Limb (tissue), 2 donors: ENCODE measurements at regions not wholly inside any gene's neighbourhood (a gene's known extent, or its start where the extent isn't known, plus 50 kb on each side); places are given as distances from the start of the nearest gene placed in this dataset.
A peak's percentile ranks its signal among the peaks of the same experiment; 100 is the strongest.
"Not testable (repeated sequence)": the region's sequence is repeated elsewhere in the genome, so short reads cannot be mapped to it uniquely, and the experiment has no call there.

Experiments used
- DNase-seq, 2 donors: peaks; one replicate each; pipeline ENCODE4 v3.0.0-alpha.2; 2016; ENCODE audit errors: extremely low spot score in 2 of 2

GRCh38 chr4:1561286-1561990, 122.7 kb downstream of the FAM53A start:
- no peak for DNase-seq

DNA sequence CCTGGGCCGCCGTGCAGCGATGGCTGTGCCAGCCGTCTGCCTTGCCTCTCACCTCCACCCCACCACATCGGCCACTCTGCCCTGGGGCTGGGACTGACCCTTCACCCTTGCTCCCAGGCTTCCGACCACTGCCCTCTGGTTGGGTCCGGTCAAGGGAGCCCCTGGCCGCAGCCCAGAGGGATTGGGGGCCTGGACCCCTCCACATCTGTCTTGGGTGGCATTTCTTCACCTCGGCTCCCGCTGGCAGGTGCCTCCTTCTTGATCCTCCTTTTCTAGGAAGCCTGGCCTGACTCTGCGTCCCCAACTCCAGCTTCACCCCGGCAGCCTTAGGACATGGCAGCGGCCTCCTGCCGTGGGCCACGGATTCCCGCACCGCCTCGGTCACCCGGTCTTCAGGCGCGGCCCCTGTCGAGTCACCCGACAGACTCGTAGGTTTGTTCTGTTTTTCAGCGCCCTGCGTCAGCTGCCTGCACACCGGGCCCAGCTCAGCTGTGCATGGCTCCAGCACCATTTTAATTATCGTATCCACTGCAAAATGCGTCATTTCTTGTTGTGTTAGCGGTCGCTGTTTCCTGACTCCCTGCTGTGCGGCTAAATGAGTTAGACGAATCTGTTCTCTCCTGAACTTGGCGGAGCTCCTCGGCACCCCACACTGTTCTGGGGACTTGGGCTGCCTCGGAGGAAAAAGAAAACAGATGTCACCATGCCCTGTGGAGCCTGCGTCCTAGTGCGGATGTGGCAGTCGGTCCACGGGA, 124.0 kb downstream of the FAM53A start:
- DNase-seq: no peak

GRCh38 chr4:1558205-1558604, 125.9 kb downstream of the FAM53A start:
- DNase-seq: no peak

DNA sequence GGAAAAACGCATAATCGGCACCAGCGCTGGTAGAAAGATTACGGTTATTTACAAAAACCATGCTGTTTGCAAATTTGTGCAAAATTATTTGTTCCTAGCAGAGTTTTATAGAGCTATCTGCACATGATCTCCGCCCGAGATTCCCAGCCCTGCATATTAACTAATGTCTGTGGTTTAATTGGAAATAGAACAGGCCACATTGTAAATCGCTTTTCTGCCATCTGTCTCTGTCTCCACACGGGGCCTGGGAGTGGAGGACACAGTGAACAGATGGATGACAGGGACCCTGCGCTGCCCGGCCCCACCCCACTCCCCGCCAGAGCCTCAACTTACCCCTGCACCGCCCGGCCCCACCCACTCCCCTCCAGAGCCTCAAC, 126.9 kb downstream of the FAM53A start:
- DNase-seq: no peak

DNA sequence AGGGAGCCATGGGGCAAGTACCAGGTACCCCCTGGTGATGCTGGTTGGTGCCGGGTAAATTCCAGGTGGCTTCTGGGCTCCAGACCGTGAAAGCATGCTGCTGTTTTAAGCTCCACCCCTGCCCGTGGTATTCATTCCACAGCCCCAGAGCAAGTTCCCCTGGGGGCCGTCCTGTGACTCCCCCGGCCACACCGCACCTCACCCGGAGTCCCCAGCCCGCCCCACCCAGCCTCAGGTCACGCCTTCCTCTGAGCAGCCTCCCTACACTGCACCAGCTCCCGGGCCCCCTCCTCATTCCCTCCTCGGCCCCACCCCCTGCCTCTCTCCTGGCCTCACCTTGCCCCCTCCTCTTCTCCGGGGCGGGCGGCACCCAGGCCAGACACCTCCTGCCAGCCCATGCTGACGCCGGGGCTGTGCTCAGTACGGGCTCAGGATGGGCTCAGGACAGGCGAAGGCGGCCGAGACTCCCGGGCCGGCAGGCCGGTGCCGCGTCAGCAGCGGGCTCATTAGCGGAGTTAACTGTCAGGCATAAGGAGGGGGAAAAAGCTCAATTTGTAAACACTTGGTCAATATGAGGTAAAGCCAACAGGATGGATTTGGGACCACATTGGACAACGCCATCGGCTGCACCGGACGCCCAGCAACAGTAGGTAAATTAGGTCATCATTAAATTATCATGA, 127.4 kb downstream of the FAM53A start:
- no peak for DNase-seq

DNA sequence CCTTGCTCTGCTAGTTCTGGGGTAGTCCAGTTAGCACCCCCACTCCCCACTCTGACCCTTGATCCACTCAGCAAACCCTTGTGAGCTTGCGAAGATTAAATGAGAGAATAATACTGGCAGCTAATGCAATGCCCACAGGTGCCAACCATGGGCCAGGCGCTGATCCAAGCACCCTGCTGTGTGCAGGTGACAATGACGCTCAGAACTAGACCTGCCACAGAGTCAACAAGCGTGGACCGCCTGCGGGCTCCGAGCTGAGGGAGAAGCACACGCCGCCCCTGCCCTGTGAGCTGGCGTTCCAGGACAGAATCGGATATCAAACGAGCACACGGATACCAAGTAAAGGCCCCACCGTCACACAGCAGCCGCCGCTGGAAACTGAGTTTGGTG, 129.2 kb downstream of the FAM53A start:
- DNase-seq: no peak

GRCh38 chr4:1554246-1554875, 129.8 kb downstream of the FAM53A start:
- no peak for DNase-seq

GRCh38 chr4:1553365-1553764, 130.7 kb downstream of the FAM53A start:
- DNase-seq: no peak

DNA sequence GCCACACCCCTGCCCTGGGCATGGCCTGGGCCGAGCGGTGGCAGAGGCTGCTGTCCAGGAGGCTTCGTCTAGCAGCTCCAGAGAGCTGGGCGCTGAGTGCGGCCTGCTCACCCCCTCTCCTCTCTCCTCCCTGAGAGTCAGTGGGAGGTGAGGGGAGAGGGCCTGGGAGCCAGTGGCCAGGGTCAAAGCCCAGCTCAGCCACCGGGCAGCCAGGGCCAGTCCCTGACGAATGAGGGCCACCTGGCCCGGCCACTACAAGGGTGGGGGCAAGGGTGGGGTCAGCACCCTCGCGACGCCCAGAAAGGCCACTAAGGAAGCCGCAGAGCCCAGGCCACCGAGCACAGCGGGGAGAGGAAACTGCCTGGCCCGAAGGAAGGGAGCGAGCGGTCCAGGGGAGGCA, 131.7 kb downstream of the FAM53A start:
- no peak for DNase-seq

DNA sequence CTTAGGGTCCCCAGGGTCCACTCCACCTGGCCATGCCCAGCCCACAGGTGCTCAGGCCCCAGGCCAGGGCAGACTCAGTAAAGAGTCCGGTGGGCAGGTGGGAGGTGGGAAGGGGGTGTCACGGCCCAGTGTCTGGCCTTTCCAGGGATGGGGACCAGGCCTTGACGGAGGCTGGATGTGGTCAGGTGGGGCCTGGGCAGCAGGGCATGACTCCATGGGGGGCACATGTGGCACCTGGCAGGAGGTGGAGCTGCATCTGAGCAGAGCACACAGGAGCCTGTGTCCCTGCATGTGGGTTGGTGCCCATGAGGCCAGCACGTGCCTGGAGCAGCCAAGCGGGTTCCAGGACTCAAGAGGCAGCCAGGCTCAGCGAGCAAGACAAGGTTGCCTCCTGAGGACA, 132.9 kb downstream of the FAM53A start:
- DNase-seq: no peak

- DNase-seq: no peak
Measured at GRCh38 chr4:1550122-1551070, 133.7 kb downstream of the FAM53A start.

DNA sequence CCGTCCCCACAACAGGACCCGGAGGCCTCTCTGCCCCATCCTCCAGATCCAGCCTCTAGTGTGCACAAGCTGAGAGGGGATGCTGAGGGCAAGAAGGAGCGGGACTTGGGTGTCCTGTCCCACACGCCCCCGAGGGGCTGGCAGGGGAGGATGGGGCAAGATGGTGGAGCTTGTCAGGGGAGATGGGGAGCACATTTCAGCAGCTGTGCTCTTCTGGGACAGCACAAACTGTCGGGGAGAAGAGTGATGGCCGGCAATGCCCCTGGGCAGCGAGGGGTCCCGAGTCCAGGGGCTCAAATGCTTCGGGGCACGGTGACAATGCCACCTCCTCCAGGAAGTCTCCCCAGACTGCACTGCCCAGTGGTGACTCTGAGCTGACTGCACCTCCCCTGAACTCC, 134.5 kb downstream of the FAM53A start:
- DNase-seq: no peak

DNA sequence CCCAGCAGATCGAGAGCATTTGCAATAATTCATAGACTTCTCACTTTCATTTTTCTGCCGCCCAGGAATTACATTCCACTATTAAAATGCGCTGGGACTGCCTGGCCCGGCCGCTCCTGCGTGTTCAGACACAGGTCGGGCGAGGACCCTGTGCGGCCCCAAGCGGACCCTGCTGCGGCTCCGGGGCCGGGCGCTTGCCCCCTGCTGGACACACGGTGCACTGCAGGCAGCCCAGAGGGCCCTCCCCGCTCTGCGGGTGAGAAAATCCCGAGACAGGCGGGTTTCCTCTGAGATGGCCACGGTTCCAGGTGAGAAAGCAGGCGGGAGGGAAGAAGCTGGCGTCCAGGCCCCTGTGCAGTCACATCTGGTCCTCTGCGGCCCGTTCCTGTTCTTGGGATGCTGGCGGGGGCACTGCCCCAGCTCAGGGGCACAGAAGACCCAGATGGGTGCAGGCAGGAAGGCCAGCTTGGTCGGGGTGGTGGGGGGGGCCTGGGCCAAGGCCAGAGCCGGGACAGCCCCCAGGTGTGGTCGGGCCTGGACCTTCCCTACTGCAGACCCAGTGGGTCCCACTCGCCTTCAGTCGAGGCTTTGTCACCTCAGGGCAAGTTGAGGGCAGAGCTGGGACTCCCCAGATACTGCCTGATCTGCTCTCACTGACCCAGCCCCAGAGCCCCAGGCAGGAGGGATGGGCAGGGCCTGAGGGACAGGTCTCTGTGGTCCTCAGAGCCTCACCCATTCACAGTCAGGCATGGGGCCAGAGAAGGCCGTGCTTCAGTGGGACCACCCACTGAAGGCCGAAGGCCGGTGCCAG, 135.1 kb downstream of the FAM53A start:
- peak; percentile 38 to 81 for DNase-seq

DNA sequence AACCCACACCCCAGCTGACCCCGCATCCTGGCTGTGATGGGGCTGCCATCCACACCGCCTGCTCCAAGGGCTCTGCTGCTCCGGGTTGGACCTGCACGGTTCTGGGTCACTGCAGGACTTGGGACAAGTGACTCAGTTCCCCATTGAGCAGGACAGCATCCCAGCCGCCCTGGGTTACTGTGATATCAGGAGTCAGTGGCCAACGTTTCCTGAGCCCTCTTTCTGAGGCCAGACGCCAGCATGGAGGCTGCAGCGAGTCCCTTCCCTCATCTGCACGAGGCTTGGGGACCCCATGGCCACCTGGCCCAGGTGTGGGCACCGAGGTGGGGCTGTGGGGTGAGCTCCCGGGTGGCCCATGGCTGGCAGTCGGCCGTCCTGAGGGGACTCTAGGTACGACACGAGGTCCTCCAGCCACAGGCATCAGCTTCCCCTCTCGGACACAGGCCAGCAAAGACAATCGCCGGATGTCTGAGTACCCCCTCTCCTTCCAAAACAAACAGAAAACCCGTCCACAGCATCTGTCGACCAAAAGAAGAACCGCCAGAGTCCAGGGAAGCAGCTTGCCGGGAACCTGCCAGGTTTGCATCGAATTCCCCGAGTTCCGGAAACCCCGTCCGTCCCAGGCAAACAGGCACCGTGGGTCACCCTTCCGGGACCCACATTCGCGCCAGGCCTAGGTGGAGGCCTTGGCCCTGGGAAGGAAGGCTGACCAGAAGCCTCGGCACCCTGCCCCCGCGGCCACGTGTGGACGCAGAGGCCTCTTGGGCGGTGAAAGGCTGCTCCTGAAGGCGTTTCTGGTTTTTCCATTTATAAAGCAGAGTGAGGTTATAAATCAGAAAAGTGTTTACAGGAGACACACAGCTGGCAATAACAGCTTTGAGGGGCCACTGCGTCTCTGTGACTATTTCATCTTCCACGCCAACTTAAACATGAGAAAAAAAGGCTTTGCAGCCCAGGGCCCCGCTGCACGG, 136.0 kb downstream of the FAM53A start:
- peak in 1 of 2 donors; percentile 59 for DNase-seq

DNA sequence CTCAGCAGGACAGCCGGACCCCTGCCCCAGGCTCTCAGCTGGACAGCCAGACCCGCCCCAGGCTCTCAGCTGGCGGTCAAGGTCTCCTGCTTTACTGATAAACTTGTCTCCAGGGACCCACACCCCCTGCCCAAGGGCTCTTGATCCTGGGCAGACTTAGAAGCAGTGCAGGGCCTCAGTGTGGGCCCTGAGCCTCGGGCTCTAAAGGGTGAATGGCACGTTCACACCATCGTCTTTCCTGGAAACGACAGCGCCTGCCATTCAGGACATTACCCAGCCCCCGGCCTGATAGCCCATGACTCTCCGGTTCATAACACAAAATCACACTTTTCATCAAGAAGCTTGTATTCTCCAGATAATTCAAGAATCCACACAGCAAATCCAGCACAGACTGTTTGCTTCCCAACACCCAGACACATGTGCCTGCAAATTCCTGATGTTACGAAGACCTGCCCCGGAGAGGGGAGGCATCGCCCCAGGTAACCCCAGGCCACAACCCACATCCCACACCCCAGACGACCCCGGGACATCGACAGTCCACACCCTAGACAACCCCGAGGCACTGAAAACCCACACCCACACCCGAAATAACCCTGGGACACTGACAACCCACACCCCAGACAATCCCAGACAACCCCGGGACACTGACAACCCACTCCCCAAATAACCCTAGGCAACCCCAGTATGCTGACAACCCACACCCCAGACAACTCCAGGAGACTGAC, 136.8 kb downstream of the FAM53A start:
- DNase-seq: no peak

- DNase-seq: no peak
Measured at GRCh38 chr4:1544861-1545281, 138.6 kb upstream of the NKX1-1 start.

DNA sequence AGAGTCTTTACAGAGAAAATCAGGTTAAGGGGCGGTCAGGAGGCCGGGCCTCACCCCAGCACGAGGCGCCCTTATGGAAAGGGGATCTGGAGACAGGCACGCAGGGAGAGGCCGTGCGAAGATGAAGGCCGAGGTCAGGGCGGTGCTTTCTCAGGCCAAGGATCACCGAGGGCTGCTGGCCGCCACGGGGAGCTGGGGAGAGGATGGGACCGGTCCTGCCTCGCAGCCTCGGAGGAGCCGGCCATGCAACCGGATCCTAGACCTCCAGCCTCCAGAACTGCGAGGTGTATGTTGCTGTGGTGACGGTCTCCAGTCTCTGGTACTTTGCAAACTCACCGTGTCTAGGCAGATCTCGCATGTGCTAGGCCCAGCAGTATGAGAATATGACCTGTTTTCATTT, 138.2 kb upstream of the NKX1-1 start:
- DNase-seq: not testable (repeated sequence)

DNA sequence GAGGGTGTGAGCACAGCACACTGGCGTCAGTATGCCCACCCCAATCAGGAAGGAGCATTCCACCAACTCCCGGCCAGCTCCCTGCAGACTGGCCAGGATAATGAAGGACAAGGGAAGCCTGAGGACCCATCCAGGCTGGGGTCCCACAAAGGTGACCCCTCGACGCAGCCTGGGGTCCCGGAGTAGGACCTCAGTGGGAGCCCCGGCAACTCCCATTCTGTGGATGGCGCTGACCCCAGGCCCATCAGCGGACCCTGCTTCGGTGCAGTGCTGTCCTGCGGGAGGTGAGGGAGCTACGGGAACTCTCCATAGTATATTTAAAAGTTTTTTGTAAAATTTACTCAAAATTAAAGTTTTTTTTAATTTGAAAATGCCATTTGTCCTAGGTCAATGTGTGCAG, 137.7 kb upstream of the NKX1-1 start:
- DNase-seq: no peak
